ENCODE measurements at regions not wholly inside any gene's neighbourhood (a gene's known extent, or its start where the extent isn't known, plus 50 kb on each side); places are given as distances from the start of the nearest gene placed in this dataset.

DNA sequence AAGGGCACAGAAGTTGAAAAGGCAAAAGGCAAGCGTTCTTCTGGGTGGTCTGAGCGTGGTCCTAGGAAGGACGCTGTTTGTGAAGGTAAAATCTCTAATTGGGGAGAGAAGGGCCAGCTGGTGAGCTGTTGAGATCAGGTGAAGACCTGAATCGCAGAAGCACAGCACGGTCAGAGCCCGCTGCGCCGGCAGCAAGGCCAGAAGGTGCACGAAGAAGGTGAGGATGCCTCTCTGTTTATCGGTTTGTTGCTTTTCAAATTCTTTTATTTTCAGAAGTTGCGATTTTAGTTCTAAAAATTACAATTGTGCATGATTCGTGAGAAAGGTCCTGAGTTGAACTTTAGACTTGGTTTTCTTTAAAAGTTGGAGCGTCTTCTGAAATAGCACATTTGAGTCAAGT lies 247.8 kb upstream of the FOXK1 start:
- no peak for DNase-seq (ENCODE audit: low read depth in 2 of 2)
- no peak for TF ChIP-seq CTCF (IDR thresholded peaks at IDR 0.05; ENCODE audit: low read depth, low read length)
- no peak overlapping the region for H3K4me3 ChIP-seq (replicated peaks in 1 of 2; ENCODE audit: low read depth in 2 of 2, low read length in 2 of 2)

DNA sequence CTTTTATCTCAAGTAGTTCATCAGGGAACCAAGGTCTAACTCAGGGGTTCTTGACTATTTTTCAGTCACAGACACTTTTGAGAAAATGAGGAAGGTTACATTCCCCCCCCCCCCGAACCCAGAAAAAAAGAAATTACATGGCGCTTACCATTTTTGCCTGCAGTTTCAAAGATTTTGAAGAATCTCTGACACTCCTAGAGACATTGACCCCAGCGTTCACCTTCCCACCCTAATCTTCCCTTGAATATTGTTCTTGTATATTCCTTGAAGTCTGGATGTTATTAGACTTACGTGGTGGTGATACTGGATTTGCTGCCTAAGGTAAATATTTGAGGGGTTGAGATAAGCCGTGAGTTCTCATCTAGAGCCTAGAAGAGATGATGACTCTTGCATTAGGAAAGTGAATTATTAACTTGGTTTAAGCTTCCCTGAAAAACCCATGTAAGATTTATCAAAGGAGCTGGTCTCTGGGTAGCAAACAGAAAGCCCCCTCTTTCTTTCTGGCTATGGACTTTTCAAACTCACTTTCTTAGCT lies 245.7 kb upstream of the FOXK1 start:
- no peak overlapping the region for H3K4me3 ChIP-seq (replicated peaks in 1 of 2; ENCODE audit: low read depth in 2 of 2, low read length in 2 of 2)
- DNase-seq (ENCODE audit: low read depth in 2 of 2) = no peak
- TF ChIP-seq CTCF (IDR thresholded peaks at IDR 0.05; ENCODE audit: low read depth, low read length) = no peak

DNA sequence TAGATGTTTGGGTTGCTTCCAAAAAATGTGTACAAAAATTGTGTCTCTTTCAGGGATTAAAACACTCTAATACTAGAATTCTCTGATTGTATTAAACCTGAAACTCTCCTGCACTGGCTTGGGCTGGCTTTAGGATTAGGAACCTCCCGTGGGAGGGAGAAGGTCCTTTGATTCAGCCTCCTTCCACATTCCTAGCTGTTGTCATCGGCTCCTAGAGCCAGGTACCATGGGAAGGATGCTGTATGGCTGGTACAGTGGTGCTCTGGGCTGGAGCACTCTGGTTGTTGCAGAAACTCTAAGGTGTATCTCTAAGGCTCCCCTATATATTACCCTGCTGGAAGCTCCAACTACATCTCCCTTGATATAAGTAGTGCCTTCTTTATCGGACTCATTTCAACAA lies 245.2 kb upstream of the FOXK1 start:
- H3K4me3 ChIP-seq (replicated peaks in 1 of 2; ENCODE audit: low read depth in 2 of 2, low read length in 2 of 2) = no peak overlapping the region
- TF ChIP-seq CTCF (IDR thresholded peaks at IDR 0.05; ENCODE audit: low read depth, low read length) = no peak
- DNase-seq (ENCODE audit: low read depth in 2 of 2) = no peak

- H3K4me3 ChIP-seq (replicated peaks in 1 of 2; ENCODE audit: low read depth in 2 of 2, low read length in 2 of 2) = no peak overlapping the region
- no peak for DNase-seq (ENCODE audit: low read depth in 2 of 2)
- TF ChIP-seq CTCF (IDR thresholded peaks at IDR 0.05; ENCODE audit: low read depth, low read length) = no peak
Measured at GRCh38 chr7:4437916-4438315, 244.2 kb upstream of the FOXK1 start.

- DNase-seq (ENCODE audit: low read depth in 2 of 2) = no peak
- no peak for TF ChIP-seq CTCF (IDR thresholded peaks at IDR 0.05; ENCODE audit: low read depth, low read length)
- no peak overlapping the region for H3K4me3 ChIP-seq (replicated peaks in 1 of 2; ENCODE audit: low read depth in 2 of 2, low read length in 2 of 2)
Measured at GRCh38 chr7:4438723-4439245, 243.3 kb upstream of the FOXK1 start.

DNA sequence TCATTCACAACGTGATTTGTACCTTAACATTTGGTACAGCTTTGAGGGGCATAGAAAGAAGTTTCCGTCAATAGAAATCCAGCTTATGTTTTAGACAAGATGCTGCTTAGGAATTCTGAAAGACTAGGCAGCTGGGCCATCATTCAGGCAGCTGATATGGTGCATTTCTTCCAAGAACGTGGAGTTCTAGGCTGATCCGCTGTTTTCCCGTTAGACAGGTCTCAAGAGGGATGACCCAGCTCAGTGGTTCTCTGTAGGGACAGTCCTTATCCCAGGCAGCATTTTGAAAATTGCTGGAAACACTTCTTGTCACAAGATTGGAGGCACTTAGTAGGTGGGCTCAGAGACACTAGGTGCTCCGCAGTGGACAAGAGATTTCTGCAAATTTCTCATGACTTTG lies 242.7 kb upstream of the FOXK1 start:
- no peak for TF ChIP-seq CTCF (IDR thresholded peaks at IDR 0.05; ENCODE audit: low read depth, low read length)
- no peak overlapping the region for H3K4me3 ChIP-seq (replicated peaks in 1 of 2; ENCODE audit: low read depth in 2 of 2, low read length in 2 of 2)
- no peak for DNase-seq (ENCODE audit: low read depth in 2 of 2)

- DNase-seq (ENCODE audit: low read depth in 2 of 2) = no peak
- H3K4me3 ChIP-seq (replicated peaks in 1 of 2; ENCODE audit: low read depth in 2 of 2, low read length in 2 of 2) = no peak overlapping the region
- no peak for TF ChIP-seq CTCF (IDR thresholded peaks at IDR 0.05; ENCODE audit: low read depth, low read length)
Measured at GRCh38 chr7:4444106-4444505, 238.0 kb upstream of the FOXK1 start.

Measured in cardiac fibroblast (primary cell).